ENCODE measurements at regions not wholly inside any gene's neighbourhood (a gene's known extent, or its start where the extent isn't known, plus 50 kb on each side); places are given as distances from the start of the nearest gene placed in this dataset.

DNA sequence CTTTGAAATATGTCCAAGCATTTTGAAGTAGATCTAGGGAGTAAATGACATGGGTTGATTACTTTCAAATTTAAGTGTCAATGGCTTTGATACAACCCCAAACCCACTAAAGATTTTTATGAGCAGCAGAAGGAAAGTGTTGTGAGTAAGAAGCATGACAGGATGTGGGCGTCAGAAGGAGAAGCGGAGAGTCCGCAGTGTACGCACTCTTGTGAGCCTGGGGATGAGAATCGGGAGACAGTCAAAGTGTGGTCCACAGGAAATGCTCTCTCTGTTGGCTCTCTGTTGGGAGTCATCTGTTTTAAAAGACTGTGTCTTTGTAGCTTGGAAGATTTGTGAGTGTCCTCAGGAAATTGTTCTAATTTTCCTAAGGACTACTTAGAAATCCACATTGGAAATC, 629.8 kb upstream of the ADARB2 start:
- DNase-seq (ENCODE audit: low spot score), result no peak

GRCh38 chr10:2366264-2366931, 629.1 kb upstream of the ADARB2 start:
- Histone ChIP-seq H3K4me2 (no peak overlapping the region), H3K27me3 (ENCODE audit: insufficient read depth) (no peaks in the 10 kb centered on the region), H3K79me2 (replicated peaks; ENCODE audit: insufficient read depth) (no peaks in the 10 kb centered on the region), H3K4me1 (ENCODE audit: insufficient read depth) (peaks cover 3% of the 10 kb centered on the region; the same call in 1 of the 2 replicates), H3K9me2 (ENCODE audit: insufficient read depth) (no peaks in the 10 kb centered on the region), H4K20me1 (replicated peaks; ENCODE audit: insufficient read depth) (no peaks in the 10 kb centered on the region), H3K4me3 (no peak overlapping the region), H3K36me3 (ENCODE audit: insufficient read depth) (no peaks in the 10 kb centered on the region), H2AFZ (no peak overlapping the region), H3K27ac (ENCODE audit: low read depth) (no peak overlapping the region), H3F3A (replicated peaks; ENCODE audit: low read depth) (no peaks in the 10 kb centered on the region)
- DNase-seq (ENCODE audit: low spot score) (no peak), ATAC-seq (no peak)
- no peak overlapping the region for H3K27ac Mint-ChIP-seq
- H3K4me1 Mint-ChIP-seq, result peaks cover 18% of the 10 kb centered on the region
- no peak overlapping the region for H3K4me3 Mint-ChIP-seq
- H3K27me3 Mint-ChIP-seq (ENCODE audit: insufficient read depth, low read depth, poor library complexity), result no peaks in the 10 kb centered on the region
- H3K9me3 Mint-ChIP-seq, result peaks cover 16% of the 10 kb centered on the region
- H3K36me3 Mint-ChIP-seq (ENCODE audit: low read depth), result peaks cover 9% of the 10 kb centered on the region; the same call in 1 of the 3 replicates
- TF ChIP-seq, protein P1, sequence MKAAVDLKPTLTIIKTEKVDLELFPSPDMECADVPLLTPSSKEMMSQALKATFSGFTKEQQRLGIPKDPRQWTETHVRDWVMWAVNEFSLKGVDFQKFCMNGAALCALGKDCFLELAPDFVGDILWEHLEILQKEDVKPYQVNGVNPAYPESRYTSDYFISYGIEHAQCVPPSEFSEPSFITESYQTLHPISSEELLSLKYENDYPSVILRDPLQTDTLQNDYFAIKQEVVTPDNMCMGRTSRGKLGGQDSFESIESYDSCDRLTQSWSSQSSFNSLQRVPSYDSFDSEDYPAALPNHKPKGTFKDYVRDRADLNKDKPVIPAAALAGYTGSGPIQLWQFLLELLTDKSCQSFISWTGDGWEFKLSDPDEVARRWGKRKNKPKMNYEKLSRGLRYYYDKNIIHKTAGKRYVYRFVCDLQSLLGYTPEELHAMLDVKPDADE (IDR thresholded peaks at IDR 0.05), result no peak
- TF ChIP-seq CREB1 (CRISPR knock-in tag; IDR thresholded peaks at IDR 0.05; ENCODE audit: low read depth), result no peak
- TF ChIP-seq POLR2AphosphoS5 (IDR thresholded peaks at IDR 0.05; ENCODE audit: low read depth), result no peak
- TF ChIP-seq NANOG (IDR thresholded peaks at IDR 0.05; ENCODE audit: borderline replicate concordance), result no peak
- no peak for TF ChIP-seq CTCF (conservative IDR thresholded peaks at IDR 0.05; ENCODE audit: low read depth in 2 of 2)
- no peak for TF ChIP-seq STAT1 (IDR thresholded peaks at IDR 0.05; ENCODE audit: unreplicated experiment)

More for the DNA sequence above, 629.8 kb upstream of the ADARB2 start:
- Mint-ChIP-seq H3K27ac (no peak overlapping the region), H3K9me3 (peaks cover 20% of the 10 kb centered on the region), H3K36me3 (ENCODE audit: low read depth) (peaks cover 12% of the 10 kb centered on the region; the same call in 2 of the 3 replicates), H3K27me3 (ENCODE audit: insufficient read depth, low read depth, poor library complexity) (peaks cover 4% of the 10 kb centered on the region), H3K4me1 (peaks cover 15% of the 10 kb centered on the region), H3K4me3 (no peak overlapping the region; the same call in 2 of the 3 replicates)
- no peaks in the 10 kb centered on the region for H3K36me3 ChIP-seq (ENCODE audit: insufficient read depth)
- H2AFZ ChIP-seq, result no peak overlapping the region
- H3K4me1 ChIP-seq (ENCODE audit: insufficient read depth), result peaks cover 3% of the 10 kb centered on the region; the same call in 1 of the 2 replicates
- no peak for ATAC-seq
- H3K9me2 ChIP-seq (ENCODE audit: insufficient read depth), result no peaks in the 10 kb centered on the region
- H3F3A ChIP-seq (replicated peaks; ENCODE audit: low read depth), result no peaks in the 10 kb centered on the region
- H3K79me2 ChIP-seq (replicated peaks; ENCODE audit: insufficient read depth), result no peaks in the 10 kb centered on the region
- no peaks in the 10 kb centered on the region for H4K20me1 ChIP-seq (replicated peaks; ENCODE audit: insufficient read depth)
- H3K27me3 ChIP-seq (ENCODE audit: insufficient read depth), result no peaks in the 10 kb centered on the region
- H3K27ac ChIP-seq (ENCODE audit: low read depth), result no peak overlapping the region
- no peak overlapping the region for H3K4me3 ChIP-seq
- H3K4me2 ChIP-seq, result no peak overlapping the region
- TF ChIP-seq CTCF (conservative IDR thresholded peaks at IDR 0.05; ENCODE audit: low read depth in 2 of 2), result no peak
- TF ChIP-seq POLR2AphosphoS5 (IDR thresholded peaks at IDR 0.05; ENCODE audit: low read depth), result no peak
- TF ChIP-seq STAT1 (IDR thresholded peaks at IDR 0.05; ENCODE audit: unreplicated experiment), result no peak
